GM12865 (cell line): ENCODE measurements at regions not wholly inside any gene's neighbourhood (a gene's known extent, or its start where the extent isn't known, plus 50 kb on each side); places are given as distances from the start of the nearest gene placed in this dataset.

Experiments
- DNase-seq: peaks from one replicate; pipeline ENCODE4 v3.0.0; 2010; ENCODE audit warnings: low read depth
- H3K4me3 ChIP-seq: 2 replicates; pipeline ENCODE4 v1.5.1; 2011; ENCODE audit warnings: mild to moderate bottlenecking, low read depth, low read length, control low read depth
- CTCF ChIP-seq: IDR thresholded peaks from 2 replicates; pipeline ENCODE4 v1.5.1; 2011; ENCODE audit warnings: low read length, control low read depth, low read depth, inconsistent platforms; ENCODE audit not compliant: insufficient read depth; ENCODE audit errors: missing control alignments

GRCh38 chr4:11535333-11535732 is 106.6 kb upstream of the HS3ST1 start:
- no peak overlapping the region for H3K4me3 ChIP-seq
- no peak for TF ChIP-seq CTCF
- DNase-seq = no peak

GRCh38 chr4:11534623-11535302 is 106.1 kb upstream of the HS3ST1 start:
- TF ChIP-seq CTCF = no peak
- no peak for DNase-seq
- no peak overlapping the region for H3K4me3 ChIP-seq

- no peak overlapping the region for H3K4me3 ChIP-seq
- no peak for TF ChIP-seq CTCF
- no peak for DNase-seq
Observed at GRCh38 chr4:11532138-11532537, 103.4 kb upstream of the HS3ST1 start.

- TF ChIP-seq CTCF = no peak
- H3K4me3 ChIP-seq = no peak overlapping the region
- DNase-seq = no peak
Observed at GRCh38 chr4:11529625-11530201, 101.0 kb upstream of the HS3ST1 start.

- DNase-seq = no peak
- no peak overlapping the region for H3K4me3 ChIP-seq
- TF ChIP-seq CTCF = no peak
Observed at GRCh38 chr4:11525085-11525484, 96.4 kb upstream of the HS3ST1 start.

- no peak for TF ChIP-seq CTCF
- H3K4me3 ChIP-seq = no peak overlapping the region
- no peak for DNase-seq
Observed at GRCh38 chr4:11518754-11519153, 90.1 kb upstream of the HS3ST1 start.
